Tibial nerve (tissue), 3 donors: ENCODE measurements at regions not wholly inside any gene's neighbourhood (a gene's known extent, or its start where the extent isn't known, plus 50 kb on each side); places are given as distances from the start of the nearest gene placed in this dataset.

Source experiments
- POLR2A ChIP-seq, 2 donors: fragments of 450-650 bp; IDR thresholded peaks; one replicate each; pipeline ENCODE4 v1.6.1; 2017; ENCODE audit warnings: antibody characterized with exemption in 2 of 2, mild to moderate bottlenecking in 2 of 2, moderate library complexity in 2 of 2
- TF ChIP-seq, protein P1 (sequence below), 5 experiments: fragments of 200-600 bp in 3 of 5; fragments of 450-650 bp in 2 of 5; sonication (generic) in 3 of 5; IDR thresholded peaks; one replicate each; pipeline ENCODE4 v1.5.1; 2016 to 2019; ENCODE audit warnings: antibody characterized with exemption in 5 of 5, mild to moderate bottlenecking in 3 of 5, moderate library complexity in 2 of 5

GRCh38 chr4:97330917-97331316 is 812.4 kb downstream of the STPG2 start:
- TF ChIP-seq, protein P1, sequence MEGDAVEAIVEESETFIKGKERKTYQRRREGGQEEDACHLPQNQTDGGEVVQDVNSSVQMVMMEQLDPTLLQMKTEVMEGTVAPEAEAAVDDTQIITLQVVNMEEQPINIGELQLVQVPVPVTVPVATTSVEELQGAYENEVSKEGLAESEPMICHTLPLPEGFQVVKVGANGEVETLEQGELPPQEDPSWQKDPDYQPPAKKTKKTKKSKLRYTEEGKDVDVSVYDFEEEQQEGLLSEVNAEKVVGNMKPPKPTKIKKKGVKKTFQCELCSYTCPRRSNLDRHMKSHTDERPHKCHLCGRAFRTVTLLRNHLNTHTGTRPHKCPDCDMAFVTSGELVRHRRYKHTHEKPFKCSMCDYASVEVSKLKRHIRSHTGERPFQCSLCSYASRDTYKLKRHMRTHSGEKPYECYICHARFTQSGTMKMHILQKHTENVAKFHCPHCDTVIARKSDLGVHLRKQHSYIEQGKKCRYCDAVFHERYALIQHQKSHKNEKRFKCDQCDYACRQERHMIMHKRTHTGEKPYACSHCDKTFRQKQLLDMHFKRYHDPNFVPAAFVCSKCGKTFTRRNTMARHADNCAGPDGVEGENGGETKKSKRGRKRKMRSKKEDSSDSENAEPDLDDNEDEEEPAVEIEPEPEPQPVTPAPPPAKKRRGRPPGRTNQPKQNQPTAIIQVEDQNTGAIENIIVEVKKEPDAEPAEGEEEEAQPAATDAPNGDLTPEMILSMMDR (IDR thresholded peaks at IDR 0.05), result no peak
- no peak for TF ChIP-seq POLR2A (IDR thresholded peaks at IDR 0.05)
